ENCODE measurements at regions not wholly inside any gene's neighbourhood (a gene's known extent, or its start where the extent isn't known, plus 50 kb on each side); places are given as distances from the start of the nearest gene placed in this dataset.

- TF ChIP-seq CTCF (IDR thresholded peaks at IDR 0.05), result no peak
These were observed 65.8 kb upstream of the CADPS start for GRCh38 chr3:62940771-62941563.

GRCh38 chr3:62942227-62942626, 67.0 kb upstream of the CADPS start:
- no peak for TF ChIP-seq CTCF (IDR thresholded peaks at IDR 0.05)

GRCh38 chr3:62942764-62943163, 67.5 kb upstream of the CADPS start:
- TF ChIP-seq CTCF (IDR thresholded peaks at IDR 0.05), result no peak

- no peak for TF ChIP-seq CTCF (IDR thresholded peaks at IDR 0.05)
These were observed 73.7 kb upstream of the CADPS start for GRCh38 chr3:62948921-62949320.

GRCh38 chr3:62950210-62950609, 75.0 kb upstream of the CADPS start:
- no peak for TF ChIP-seq CTCF (IDR thresholded peaks at IDR 0.05)

GRCh38 chr3:62951037-62951613, 75.9 kb upstream of the CADPS start:
- TF ChIP-seq CTCF (IDR thresholded peaks at IDR 0.05), result no peak

GRCh38 chr3:62954580-62954979, 79.4 kb upstream of the CADPS start:
- TF ChIP-seq CTCF (IDR thresholded peaks at IDR 0.05), result no peak
